ENCODE measurements at regions not wholly inside any gene's neighbourhood (a gene's known extent, or its start where the extent isn't known, plus 50 kb on each side); places are given as distances from the start of the nearest gene placed in this dataset.

GRCh38 chr6:53209681-53210080 lies 61.0 kb upstream of the GCM1 start:
- H3K79me1 ChIP-seq (ENCODE audit: low read depth, low read length): no peaks in the 10 kb centered on the region
- CTCF ChIA-PET (ENCODE audit: partially characterized antibody): interaction anchor here (0.6 to 0.7 kb wide), 3 partner anchors 69 to 251 kb away, joined by 3 read pairs; no protein-coding TSS in a partner anchor
- no peak overlapping the region for H4K8ac ChIP-seq (ENCODE audit: extremely low read depth, insufficient read depth, low read length)
- H2BK5ac ChIP-seq (ENCODE audit: low read depth, low read length): no peak overlapping the region
- no peaks in the 10 kb centered on the region for H3K4me1 ChIP-seq (replicated peaks in 1 of 4; ENCODE audit: control insufficient read depth in 3 of 4, insufficient read depth in 4 of 4, low read length in 3 of 4)
- H3K4me3 ChIP-seq (ENCODE audit: extremely low read depth in 1 of 4, insufficient read depth in 2 of 4, low read depth in 3 of 4, low read length in 4 of 4): no peak overlapping the region
- H3K9ac ChIP-seq (replicated peaks in 1 of 4; ENCODE audit: extremely low read depth in 1 of 4, low read depth in 3 of 4, low read length in 3 of 4): no peak overlapping the region
- no peak overlapping the region for H3K56ac ChIP-seq (replicated peaks; ENCODE audit: insufficient read length, low read depth, low read length)
- no peaks in the 10 kb centered on the region for H4K20me1 ChIP-seq (replicated peaks in 1 of 2; ENCODE audit: control insufficient read depth in 1 of 2, insufficient read depth in 2 of 2, low read length in 2 of 2)
- H2BK120ac ChIP-seq (replicated peaks; ENCODE audit: low read depth, low read length): no peak overlapping the region
- FAIRE-seq: no peak
- no peaks in the 10 kb centered on the region; a peak in 1 of 7 replicates for H3K27me3 ChIP-seq (replicated peaks in 1 of 4; ENCODE audit: control insufficient read depth in 3 of 4, extremely low read depth in 1 of 4, insufficient read depth in 3 of 4, low read length in 3 of 4)
- H3K23ac ChIP-seq (ENCODE audit: insufficient read length): no peak overlapping the region
- no peak overlapping the region for H3K4me2 ChIP-seq (ENCODE audit: insufficient read depth in 1 of 2, low read depth in 2 of 2, low read length in 2 of 2)
- no peak overlapping the region for H2BK20ac ChIP-seq (ENCODE audit: low read length)
- H2BK12ac ChIP-seq (ENCODE audit: low read depth, low read length): no peak overlapping the region
- H4K5ac ChIP-seq (ENCODE audit: insufficient read length, low read depth, low read length): no peak overlapping the region
- no peak overlapping the region for H2BK15ac ChIP-seq (ENCODE audit: low read length)
- H3K23me2 ChIP-seq (ENCODE audit: low read depth, low read length): no peaks in the 10 kb centered on the region
- H3K36me3 ChIP-seq (ENCODE audit: control insufficient read depth in 2 of 4, insufficient read depth in 4 of 4, low read length in 3 of 4): no peaks in the 10 kb centered on the region
- no peak for DNase-seq (ENCODE audit: low read depth in 1 of 2, low spot score in 2 of 2)
- no peak overlapping the region for H2AFZ ChIP-seq (ENCODE audit: low read length)
- no peak overlapping the region for H2AK5ac ChIP-seq (ENCODE audit: low read depth, low read length)
- H3K9me3 ChIP-seq (ENCODE audit: insufficient read depth in 2 of 2, low read depth in 1 of 2, low read length in 1 of 2): peaks cover 0 to 2% of the 10 kb centered on the region in 2 experiments; a peak in 1 of 4 replicates
- H3K18ac ChIP-seq (ENCODE audit: extremely low read depth, low read length): no peak overlapping the region
- H3K27ac ChIP-seq (ENCODE audit: low read depth, low read length): no peak overlapping the region
- H3K79me2 ChIP-seq (ENCODE audit: control insufficient read depth in 1 of 2, insufficient read depth in 2 of 2, low read length in 2 of 2): no peaks in the 10 kb centered on the region
- no peak overlapping the region for H4K91ac ChIP-seq (replicated peaks; ENCODE audit: insufficient read length, low read length)
- POLR2A ChIA-PET (ENCODE audit: partially characterized antibody): no interaction called here
- no peak overlapping the region for H3K4ac ChIP-seq (replicated peaks; ENCODE audit: insufficient read length, low read depth, low read length)
- H3K14ac ChIP-seq (ENCODE audit: insufficient read length): no peak overlapping the region
- no peak for TF ChIP-seq SIN3A (conservative IDR thresholded peaks at IDR 0.05 in 1 of 2, IDR thresholded peaks at IDR 0.05 in 1 of 2; ENCODE audit: low read depth in 1 of 2, low read length in 2 of 2)
- no peak for TF ChIP-seq PHF8 (conservative IDR thresholded peaks at IDR 0.05; ENCODE audit: low read depth, low read length)
- TF ChIP-seq TBP (IDR thresholded peaks at IDR 0.05; ENCODE audit: low read depth, low read length): no peak
- no peak for TF ChIP-seq SP4 (IDR thresholded peaks at IDR 0.05; ENCODE audit: low read length)
- no peak for TF ChIP-seq POLR2AphosphoS5 (IDR thresholded peaks at IDR 0.05; ENCODE audit: low read depth, low read length)
- TF ChIP-seq CBX8 (IDR thresholded peaks at IDR 0.05; ENCODE audit: borderline replicate concordance, low read depth, low read length): no peak
- TF ChIP-seq POLR2A (IDR thresholded peaks at IDR 0.05; ENCODE audit: control extremely low read depth in 1 of 2, low read depth in 2 of 2, low read length in 2 of 2): no peak
- TF ChIP-seq TEAD4 (IDR thresholded peaks at IDR 0.05; ENCODE audit: low read depth, low read length): no peak
- no peak for TF ChIP-seq EGR1 (IDR thresholded peaks at IDR 0.05; ENCODE audit: borderline replicate concordance, low read depth, low read length)
- no peak for TF ChIP-seq MAFK (IDR thresholded peaks at IDR 0.05; ENCODE audit: low read depth, low read length)
- no peak for TF ChIP-seq TCF12 (IDR thresholded peaks at IDR 0.05; ENCODE audit: low read depth, low read length)
- TF ChIP-seq CREB1 (IDR thresholded peaks at IDR 0.05): no peak
- no peak for TF ChIP-seq YY1 (IDR thresholded peaks at IDR 0.05; ENCODE audit: low read depth, low read length)
- no peak for TF ChIP-seq KDM5A (IDR thresholded peaks at IDR 0.05; ENCODE audit: low read length)
- TF ChIP-seq POU5F1 (IDR thresholded peaks at IDR 0.05; ENCODE audit: low read depth, low read length): no peak
- TF ChIP-seq ZNF274 (IDR thresholded peaks at IDR 0.05; ENCODE audit: borderline replicate concordance, extremely low read depth, low read length): no peak
- no peak for TF ChIP-seq GTF2F1 (IDR thresholded peaks at IDR 0.05; ENCODE audit: borderline replicate concordance, low read depth, low read length)
